ENCODE measurements at regions not wholly inside any gene's neighbourhood (a gene's known extent, or its start where the extent isn't known, plus 50 kb on each side); places are given as distances from the start of the nearest gene placed in this dataset.
"Not testable (repeated sequence)": the region's sequence is repeated elsewhere in the genome, so short reads cannot be mapped to it uniquely, and the experiment has no call there.

GRCh38 chr11:71133946-71134345 is 118.4 kb downstream of the SHANK2 start:
- TF ChIP-seq, protein P1, sequence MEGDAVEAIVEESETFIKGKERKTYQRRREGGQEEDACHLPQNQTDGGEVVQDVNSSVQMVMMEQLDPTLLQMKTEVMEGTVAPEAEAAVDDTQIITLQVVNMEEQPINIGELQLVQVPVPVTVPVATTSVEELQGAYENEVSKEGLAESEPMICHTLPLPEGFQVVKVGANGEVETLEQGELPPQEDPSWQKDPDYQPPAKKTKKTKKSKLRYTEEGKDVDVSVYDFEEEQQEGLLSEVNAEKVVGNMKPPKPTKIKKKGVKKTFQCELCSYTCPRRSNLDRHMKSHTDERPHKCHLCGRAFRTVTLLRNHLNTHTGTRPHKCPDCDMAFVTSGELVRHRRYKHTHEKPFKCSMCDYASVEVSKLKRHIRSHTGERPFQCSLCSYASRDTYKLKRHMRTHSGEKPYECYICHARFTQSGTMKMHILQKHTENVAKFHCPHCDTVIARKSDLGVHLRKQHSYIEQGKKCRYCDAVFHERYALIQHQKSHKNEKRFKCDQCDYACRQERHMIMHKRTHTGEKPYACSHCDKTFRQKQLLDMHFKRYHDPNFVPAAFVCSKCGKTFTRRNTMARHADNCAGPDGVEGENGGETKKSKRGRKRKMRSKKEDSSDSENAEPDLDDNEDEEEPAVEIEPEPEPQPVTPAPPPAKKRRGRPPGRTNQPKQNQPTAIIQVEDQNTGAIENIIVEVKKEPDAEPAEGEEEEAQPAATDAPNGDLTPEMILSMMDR (IDR thresholded peaks at IDR 0.05; ENCODE audit: insufficient read depth, low read depth, low read length, missing control alignments) = no peak
- no peak for DNase-seq (ENCODE audit: low read depth)
- no peak overlapping the region for H3K4me3 ChIP-seq (ENCODE audit: low read depth, low read length)

- H3K4me3 ChIP-seq (ENCODE audit: low read depth, low read length) = no peak overlapping the region
- TF ChIP-seq, protein P1 (IDR thresholded peaks at IDR 0.05; ENCODE audit: insufficient read depth, low read depth, low read length, missing control alignments) = no peak
- DNase-seq (ENCODE audit: low read depth) = no peak
Observed at GRCh38 chr11:71131861-71132260, 120.5 kb downstream of the SHANK2 start.

GRCh38 chr11:71130106-71130505 is 122.3 kb downstream of the SHANK2 start:
- no peak for DNase-seq (ENCODE audit: low read depth)
- TF ChIP-seq, protein P1 (IDR thresholded peaks at IDR 0.05; ENCODE audit: insufficient read depth, low read depth, low read length, missing control alignments) = no peak
- no peak overlapping the region for H3K4me3 ChIP-seq (ENCODE audit: low read depth, low read length)

DNA sequence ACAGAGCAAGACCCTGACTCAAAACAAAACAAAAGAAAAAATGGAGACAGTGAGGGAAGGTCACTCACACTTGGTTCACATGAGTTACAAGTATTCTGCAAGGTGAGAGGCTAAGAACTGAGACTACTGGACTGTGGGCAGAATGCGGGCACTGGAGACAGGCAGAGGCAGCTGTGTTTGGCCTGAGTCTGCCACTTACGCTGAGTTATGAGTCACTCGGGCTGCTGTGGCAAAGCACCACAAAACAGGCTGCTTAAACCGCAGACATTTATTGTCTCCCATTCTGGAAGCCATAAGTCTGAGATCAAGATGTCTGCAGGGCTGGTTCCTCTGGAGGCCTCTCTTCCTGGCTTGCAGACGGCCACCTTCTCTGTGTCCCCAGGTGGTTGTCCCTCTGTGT is 122.8 kb downstream of the SHANK2 start:
- TF ChIP-seq, protein P1 (IDR thresholded peaks at IDR 0.05; ENCODE audit: insufficient read depth, low read depth, low read length, missing control alignments) = no peak
- H3K4me3 ChIP-seq (ENCODE audit: low read depth, low read length) = no peak overlapping the region
- no peak for DNase-seq (ENCODE audit: low read depth)

DNA sequence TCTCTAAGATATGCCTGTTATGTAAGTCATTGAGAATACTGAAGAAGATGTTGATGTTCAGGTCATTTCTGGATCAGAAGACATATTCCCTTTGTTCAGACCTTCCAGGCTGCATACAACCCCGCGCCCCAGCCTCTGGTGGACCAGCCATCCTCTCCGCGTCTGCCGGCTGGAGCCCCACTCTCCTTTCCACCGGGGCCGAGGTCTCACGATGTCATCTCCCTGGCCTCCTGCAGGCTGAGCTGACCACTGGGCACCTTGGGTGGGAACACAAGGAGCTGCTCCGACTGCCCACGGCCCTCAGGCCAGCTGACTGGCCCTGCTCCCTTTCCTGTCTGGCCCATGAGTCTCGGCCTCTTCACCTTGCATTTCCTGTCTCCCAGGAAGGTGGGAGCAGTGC is 124.6 kb downstream of the SHANK2 start:
- no peak overlapping the region for H3K4me3 ChIP-seq (ENCODE audit: low read depth, low read length)
- TF ChIP-seq, protein P1 (IDR thresholded peaks at IDR 0.05; ENCODE audit: insufficient read depth, low read depth, low read length, missing control alignments) = no peak
- no peak for DNase-seq (ENCODE audit: low read depth)

GRCh38 chr11:71126401-71126800 is 126.0 kb downstream of the SHANK2 start:
- not testable (repeated sequence) for H3K4me3 ChIP-seq (ENCODE audit: low read depth, low read length); DNase-seq (ENCODE audit: low read depth)

DNA sequence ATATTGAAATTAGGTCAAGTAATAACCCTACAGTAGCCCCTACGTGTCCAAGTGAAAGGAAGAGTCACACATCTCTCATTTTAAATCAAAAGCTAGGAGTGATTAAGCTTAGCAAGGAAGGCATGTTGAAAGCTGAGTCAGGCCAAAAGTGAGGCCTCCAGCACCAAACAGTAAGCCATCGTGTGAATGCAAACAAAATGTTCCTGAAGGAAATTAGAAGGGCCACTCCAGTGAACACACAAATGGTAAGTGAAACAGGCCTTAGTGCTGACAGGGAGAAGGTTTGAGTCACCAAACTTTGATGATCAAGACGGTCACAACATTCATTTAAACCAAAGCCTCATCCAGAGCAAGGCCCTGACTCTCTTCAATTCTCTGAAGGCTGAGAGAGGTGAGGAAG is 127.2 kb downstream of the SHANK2 start:
- DNase-seq (ENCODE audit: low read depth) = no peak
- H3K4me3 ChIP-seq (ENCODE audit: low read depth, low read length) = no peak overlapping the region
- TF ChIP-seq, protein P1 (IDR thresholded peaks at IDR 0.05; ENCODE audit: insufficient read depth, low read depth, low read length, missing control alignments) = no peak
